H9 (cell line): ENCODE measurements at regions not wholly inside any gene's neighbourhood (a gene's known extent, or its start where the extent isn't known, plus 50 kb on each side); places are given as distances from the start of the nearest gene placed in this dataset.

ENCODE experiments used
- DNase-seq: peaks from one replicate; pipeline ENCODE4 v3.0.0-alpha.2; 2017
- H2AFZ ChIP-seq: one replicate; pipeline ENCODE4 v1.6.1; 2013; ENCODE audit warnings: mild to moderate bottlenecking, low read length, control low read depth, moderate library complexity
- H2AK5ac ChIP-seq: 2 replicates; pipeline ENCODE4 v1.6.1; 2013; ENCODE audit warnings: low read length, control low read depth, mixed read lengths; ENCODE audit not compliant: insufficient read length
- H2BK120ac ChIP-seq: one replicate; pipeline ENCODE4 v1.6.1; 2013; ENCODE audit warnings: low read depth, mild to moderate bottlenecking, low read length, control low read depth, inconsistent platforms; ENCODE audit not compliant: poor library complexity, severe bottlenecking
- H2BK12ac ChIP-seq: 2 replicates; pipeline ENCODE4 v1.6.1; 2013; ENCODE audit warnings: low read length, control low read depth, mixed read lengths, low read depth; ENCODE audit not compliant: insufficient read length
- H2BK15ac ChIP-seq: 2 replicates; pipeline ENCODE4 v1.6.1; 2013; ENCODE audit warnings: low read depth, low read length, control low read depth
- H2BK20ac ChIP-seq: one replicate; pipeline ENCODE4 v1.6.1; 2013; ENCODE audit warnings: low read depth, mild to moderate bottlenecking, low read length, control low read depth, inconsistent platforms; ENCODE audit not compliant: poor library complexity, severe bottlenecking
- H2BK5ac ChIP-seq: 2 replicates; pipeline ENCODE4 v1.6.1; 2013; ENCODE audit warnings: low read length, control low read depth, mixed read lengths; ENCODE audit not compliant: insufficient read length
- H3K14ac ChIP-seq: 2 replicates; pipeline ENCODE4 v1.6.1; 2013; ENCODE audit warnings: low read length, control low read depth; ENCODE audit not compliant: insufficient read depth
- H3K18ac ChIP-seq: 2 replicates; pipeline ENCODE4 v1.6.1; 2013; ENCODE audit warnings: low read depth, mild to moderate bottlenecking, mixed read lengths, low read length, control low read depth; ENCODE audit not compliant: insufficient read length
- H3K23ac ChIP-seq: 2 replicates; pipeline ENCODE4 v1.6.1; 2013; ENCODE audit warnings: low read length, control low read depth, mixed read lengths, low read depth; ENCODE audit not compliant: insufficient read length
- H3K23me2 ChIP-seq: 2 replicates; pipeline ENCODE4 v1.6.1; 2013; ENCODE audit warnings: low read depth, mild to moderate bottlenecking, mixed read lengths, low read length, control low read depth; ENCODE audit not compliant: insufficient read length, poor library complexity, severe bottlenecking
- H3K27ac ChIP-seq: 2 replicates; pipeline ENCODE4 v1.5.1; 2013; ENCODE audit warnings: low read length, control low read depth, mixed read lengths, low read depth; ENCODE audit not compliant: insufficient read length
- H3K27me3 ChIP-seq: 2 replicates; pipeline ENCODE4 v1.6.1; 2013; ENCODE audit warnings: low read length, control low read depth, inconsistent platforms; ENCODE audit not compliant: insufficient read depth
- H3K4ac ChIP-seq: 2 replicates; pipeline ENCODE4 v1.6.1; 2013; ENCODE audit warnings: low read depth, mild to moderate bottlenecking, control low read depth, inconsistent platforms, low read length, moderate library complexity
- H3K4me1 ChIP-seq: 2 replicates; pipeline ENCODE4 v1.6.1; 2013; ENCODE audit warnings: low read length, control low read depth, inconsistent platforms; ENCODE audit not compliant: insufficient read depth
- H3K4me2 ChIP-seq: 2 replicates; pipeline ENCODE4 v1.6.1; 2013; ENCODE audit warnings: low read length, control low read depth, mixed read lengths; ENCODE audit not compliant: insufficient read length, insufficient read depth
- H3K56ac ChIP-seq: 2 replicates; pipeline ENCODE4 v1.6.1; 2013; ENCODE audit warnings: low read depth, mild to moderate bottlenecking, mixed read lengths, low read length, control low read depth; ENCODE audit not compliant: insufficient read length
- H3K79me1 ChIP-seq: 2 replicates; pipeline ENCODE4 v1.6.1; 2013; ENCODE audit warnings: low read depth, mild to moderate bottlenecking, moderate library complexity, low read length, control low read depth, inconsistent platforms; ENCODE audit not compliant: insufficient read depth, poor library complexity, severe bottlenecking
- H3K79me2 ChIP-seq: 2 replicates; pipeline ENCODE4 v1.6.1; 2013; ENCODE audit warnings: low read length, control low read depth, inconsistent platforms; ENCODE audit not compliant: insufficient read depth
- H3K9ac ChIP-seq: 2 replicates; pipeline ENCODE4 v1.6.1; 2013; ENCODE audit warnings: low read length, control low read depth, mixed read lengths; ENCODE audit not compliant: insufficient read length; ENCODE audit errors: extremely low read depth
- H3K9me3 ChIP-seq: one replicate; pipeline ENCODE4 v1.6.1; 2013; ENCODE audit warnings: low read depth, low read length, inconsistent platforms; ENCODE audit not compliant: control insufficient read depth
- H3T11ph ChIP-seq: one replicate; pipeline ENCODE4 v1.6.1; 2013; ENCODE audit warnings: mild to moderate bottlenecking, low read length, control low read depth, inconsistent platforms
- H4K20me1 ChIP-seq: one replicate; pipeline ENCODE4 v1.6.1; 2013; ENCODE audit not compliant: control insufficient read depth, insufficient read length, insufficient read depth
- H4K5ac ChIP-seq: 2 replicates; pipeline ENCODE4 v1.6.1; 2013; ENCODE audit warnings: low read depth, mild to moderate bottlenecking, mixed read lengths, low read length, control low read depth; ENCODE audit not compliant: insufficient read length
- H4K8ac ChIP-seq: replicated peaks from 2 replicates; pipeline ENCODE4 v1.6.1; 2013; ENCODE audit warnings: low read length, control low read depth, mixed read lengths, low read depth; ENCODE audit not compliant: insufficient read length
- H4K91ac ChIP-seq: 2 replicates; pipeline ENCODE4 v1.6.1; 2013; ENCODE audit warnings: low read depth, mild to moderate bottlenecking, moderate library complexity, mixed read lengths, low read length, control low read depth; ENCODE audit not compliant: insufficient read length
- H3K27ac Mint-ChIP-seq, 3 experiments: 2 replicates in 2 of 3; 3 replicates in 1 of 3; pipeline ENCODE4 v1.8.0; 2020 to 2021; ENCODE audit warnings: mixed read lengths in 3 of 3, mild to moderate bottlenecking in 1 of 3, moderate library complexity in 1 of 3
- H3K27me3 Mint-ChIP-seq: 2 replicates; pipeline ENCODE4 v1.8.0; 2021; ENCODE audit warnings: low read depth, mild to moderate bottlenecking, moderate library complexity, mixed read lengths
- H3K36me3 Mint-ChIP-seq, 3 experiments: 2 replicates in 2 of 3; 3 replicates in 1 of 3; pipeline ENCODE4 v1.8.0; 2020 to 2021; ENCODE audit warnings: low read depth in 3 of 3, mixed read lengths in 3 of 3; ENCODE audit not compliant: insufficient read depth in 1 of 3
- H3K4me1 Mint-ChIP-seq, 2 experiments: 2 replicates each; pipeline ENCODE4 v1.8.0; 2020; ENCODE audit warnings: mixed read lengths in 2 of 2
- H3K4me3 Mint-ChIP-seq, 2 experiments: 2 replicates in 1 of 2; 3 replicates in 1 of 2; pipeline ENCODE4 v1.8.0; 2020 to 2021; ENCODE audit warnings: mild to moderate bottlenecking in 2 of 2, mixed read lengths in 2 of 2, moderate library complexity in 1 of 2
- H3K9me3 Mint-ChIP-seq, 2 experiments: 2 replicates in 1 of 2; 3 replicates in 1 of 2; pipeline ENCODE4 v1.8.0; 2020; ENCODE audit warnings: mild to moderate bottlenecking in 2 of 2, mixed read lengths in 2 of 2, moderate library complexity in 1 of 2
- WGBS: extraction: QIAGEN DNeasy Blood & Tissue Kit; methylation state at CpG from one replicate; pipeline ENCODE4 v1.1.7; 2013; ENCODE audit warnings: missing lambda C conversion rate, low lambda C conversion rate, mixed read lengths; ENCODE audit not compliant: insufficient read length; ENCODE audit errors: extremely low coverage; 5-methylcytosine and 5-hydroxymethylcytosine counted together
- TF ChIP-seq, protein P1 (sequence below): fragments of 200-600 bp; sonication (generic); conservative IDR thresholded peaks from 3 replicates; pipeline ENCODE4 v1.8.0; 2021; ENCODE audit warnings: antibody characterized with exemption, mild to moderate bottlenecking

DNA sequence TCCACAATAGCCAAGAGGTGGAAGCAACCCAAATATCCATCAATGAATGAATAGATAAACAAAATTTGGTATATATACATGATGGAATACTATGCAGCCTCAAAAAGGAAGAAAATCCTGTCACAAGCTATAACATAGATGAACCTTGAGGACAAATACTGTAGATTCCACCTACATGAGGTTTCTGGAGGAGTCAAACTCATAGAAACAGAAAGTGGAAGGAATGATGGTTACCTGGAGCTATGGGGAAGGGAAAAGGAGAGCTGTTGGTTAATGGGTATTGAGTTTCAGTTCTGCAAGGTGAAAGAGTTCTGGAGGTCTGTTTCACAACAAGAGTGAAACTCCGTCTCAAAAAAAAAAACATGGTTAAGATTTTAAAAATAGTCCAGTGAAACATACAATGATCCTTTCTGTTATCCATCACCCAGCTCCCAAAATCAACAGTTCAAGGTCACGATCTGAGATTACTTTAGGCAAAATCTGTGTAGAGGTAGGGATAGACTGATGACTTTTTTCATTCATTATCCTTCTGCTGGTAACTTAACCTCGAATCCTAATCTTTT lies 80.8 kb upstream of the HNRNPU start:
- no peak overlapping the region for H2BK5ac ChIP-seq
- H4K5ac ChIP-seq, result no peak overlapping the region
- H3T11ph ChIP-seq, result no peak overlapping the region
- H3K9me3 ChIP-seq, result no peaks in the 10 kb centered on the region
- H3K56ac ChIP-seq, result no peak overlapping the region
- no peak overlapping the region for H3K4me2 ChIP-seq
- no peak overlapping the region for H3K27ac ChIP-seq
- H3K23ac ChIP-seq, result no peak overlapping the region
- no peaks in the 10 kb centered on the region for H3K27me3 ChIP-seq
- no peak overlapping the region for H3K14ac ChIP-seq
- H2BK12ac ChIP-seq, result no peak overlapping the region
- no peak overlapping the region for H2BK20ac ChIP-seq
- H3K23me2 ChIP-seq, result no peaks in the 10 kb centered on the region
- TF ChIP-seq, protein P1, sequence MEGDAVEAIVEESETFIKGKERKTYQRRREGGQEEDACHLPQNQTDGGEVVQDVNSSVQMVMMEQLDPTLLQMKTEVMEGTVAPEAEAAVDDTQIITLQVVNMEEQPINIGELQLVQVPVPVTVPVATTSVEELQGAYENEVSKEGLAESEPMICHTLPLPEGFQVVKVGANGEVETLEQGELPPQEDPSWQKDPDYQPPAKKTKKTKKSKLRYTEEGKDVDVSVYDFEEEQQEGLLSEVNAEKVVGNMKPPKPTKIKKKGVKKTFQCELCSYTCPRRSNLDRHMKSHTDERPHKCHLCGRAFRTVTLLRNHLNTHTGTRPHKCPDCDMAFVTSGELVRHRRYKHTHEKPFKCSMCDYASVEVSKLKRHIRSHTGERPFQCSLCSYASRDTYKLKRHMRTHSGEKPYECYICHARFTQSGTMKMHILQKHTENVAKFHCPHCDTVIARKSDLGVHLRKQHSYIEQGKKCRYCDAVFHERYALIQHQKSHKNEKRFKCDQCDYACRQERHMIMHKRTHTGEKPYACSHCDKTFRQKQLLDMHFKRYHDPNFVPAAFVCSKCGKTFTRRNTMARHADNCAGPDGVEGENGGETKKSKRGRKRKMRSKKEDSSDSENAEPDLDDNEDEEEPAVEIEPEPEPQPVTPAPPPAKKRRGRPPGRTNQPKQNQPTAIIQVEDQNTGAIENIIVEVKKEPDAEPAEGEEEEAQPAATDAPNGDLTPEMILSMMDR, result no peak
- H3K4me1 ChIP-seq, result no peaks in the 10 kb centered on the region
- Mint-ChIP-seq H3K9me3 (no peaks in the 10 kb centered on the region), H3K27me3 (peaks cover 2% of the 10 kb centered on the region; the same call in 1 of the 2 replicates), H3K36me3 (no peaks in the 10 kb centered on the region), H3K4me3 (no peak overlapping the region), H3K27ac (no peak overlapping the region), H3K4me1 (no peaks in the 10 kb centered on the region)
- no peak for DNase-seq
- H4K20me1 ChIP-seq, result no peaks in the 10 kb centered on the region
- H2AFZ ChIP-seq, result no peak overlapping the region
- no CpG with 5 or more reads among the region's 3 CpGs for WGBS
- H2BK120ac ChIP-seq, result no peak overlapping the region
- H3K4ac ChIP-seq, result no peak overlapping the region
- H3K9ac ChIP-seq, result no peak overlapping the region
- no peaks in the 10 kb centered on the region for H3K79me2 ChIP-seq
- H3K79me1 ChIP-seq, result no peaks in the 10 kb centered on the region
- H4K91ac ChIP-seq, result no peak overlapping the region
- no peak overlapping the region for H2AK5ac ChIP-seq
- H3K18ac ChIP-seq, result no peak overlapping the region
- H4K8ac ChIP-seq, result no peak overlapping the region
- H2BK15ac ChIP-seq, result no peak overlapping the region
